ENCODE measurements at regions not wholly inside any gene's neighbourhood (a gene's known extent, or its start where the extent isn't known, plus 50 kb on each side); places are given as distances from the start of the nearest gene placed in this dataset.

DNA sequence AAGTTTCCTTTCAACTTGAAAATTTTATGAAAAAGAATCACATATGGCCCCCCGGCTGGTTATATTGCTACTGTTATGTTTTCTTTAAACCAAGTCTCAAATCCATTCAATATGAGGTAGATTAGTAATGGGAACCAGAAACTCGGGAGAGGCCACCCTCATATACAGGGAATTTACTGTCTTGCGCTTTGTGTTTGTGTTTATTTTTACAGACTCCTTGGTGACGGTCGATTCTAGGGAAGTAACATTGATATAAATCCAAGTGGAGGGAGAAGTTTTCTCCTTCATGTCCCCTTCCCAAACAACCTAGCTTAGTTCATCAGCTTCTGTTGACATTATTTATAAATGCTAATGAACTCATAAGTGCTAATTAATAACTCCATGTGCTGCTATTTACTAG is 163.5 kb upstream of the LMO4 start:
- TF ChIP-seq, protein P1, sequence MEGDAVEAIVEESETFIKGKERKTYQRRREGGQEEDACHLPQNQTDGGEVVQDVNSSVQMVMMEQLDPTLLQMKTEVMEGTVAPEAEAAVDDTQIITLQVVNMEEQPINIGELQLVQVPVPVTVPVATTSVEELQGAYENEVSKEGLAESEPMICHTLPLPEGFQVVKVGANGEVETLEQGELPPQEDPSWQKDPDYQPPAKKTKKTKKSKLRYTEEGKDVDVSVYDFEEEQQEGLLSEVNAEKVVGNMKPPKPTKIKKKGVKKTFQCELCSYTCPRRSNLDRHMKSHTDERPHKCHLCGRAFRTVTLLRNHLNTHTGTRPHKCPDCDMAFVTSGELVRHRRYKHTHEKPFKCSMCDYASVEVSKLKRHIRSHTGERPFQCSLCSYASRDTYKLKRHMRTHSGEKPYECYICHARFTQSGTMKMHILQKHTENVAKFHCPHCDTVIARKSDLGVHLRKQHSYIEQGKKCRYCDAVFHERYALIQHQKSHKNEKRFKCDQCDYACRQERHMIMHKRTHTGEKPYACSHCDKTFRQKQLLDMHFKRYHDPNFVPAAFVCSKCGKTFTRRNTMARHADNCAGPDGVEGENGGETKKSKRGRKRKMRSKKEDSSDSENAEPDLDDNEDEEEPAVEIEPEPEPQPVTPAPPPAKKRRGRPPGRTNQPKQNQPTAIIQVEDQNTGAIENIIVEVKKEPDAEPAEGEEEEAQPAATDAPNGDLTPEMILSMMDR (IDR thresholded peaks at IDR 0.05): no peak
- TF ChIP-seq EP300 (IDR thresholded peaks at IDR 0.05) (no peak), POLR2A (IDR thresholded peaks at IDR 0.05) (no peak), POLR2AphosphoS5 (IDR thresholded peaks at IDR 0.05) (no peak)
